Activated CD4-positive, alpha-beta T cell treated with anti-CD3 and anti-CD28 coated beads, Interleukin-2, amount 10 ng/mL, durations not matched to agents 24 days and 14 days (primary cell): ENCODE measurements at regions not wholly inside any gene's neighbourhood (a gene's known extent, or its start where the extent isn't known, plus 50 kb on each side); places are given as distances from the start of the nearest gene placed in this dataset.

Experiments used
- DNase-seq: peaks from one replicate; pipeline ENCODE4 v3.0.0; 2022
- H3K27ac Mint-ChIP-seq: one replicate; pipeline ENCODE4 v1.8.0; 2022; ENCODE audit warnings: mild to moderate bottlenecking, mixed read lengths
- H3K27me3 Mint-ChIP-seq: one replicate; pipeline ENCODE4 v1.8.0; 2022; ENCODE audit warnings: mixed read lengths
- H3K36me3 Mint-ChIP-seq: one replicate; pipeline ENCODE4 v1.8.0; 2022; ENCODE audit warnings: low read depth, mild to moderate bottlenecking, mixed read lengths
- H3K4me1 Mint-ChIP-seq: one replicate; pipeline ENCODE4 v1.8.0; 2021; ENCODE audit warnings: mixed read lengths
- H3K4me3 Mint-ChIP-seq: one replicate; pipeline ENCODE4 v1.8.0; 2022; ENCODE audit warnings: mild to moderate bottlenecking, moderate library complexity, mixed read lengths
- H3K9me3 Mint-ChIP-seq: one replicate; pipeline ENCODE4 v1.8.0; 2021; ENCODE audit warnings: mixed read lengths
- intact Hi-C: fragments of 100-400 bp; cut with micrococcal nuclease; formaldehyde crosslinking; loops from one replicate; pipeline ENCODE4 v1.15.1; 2023

DNA sequence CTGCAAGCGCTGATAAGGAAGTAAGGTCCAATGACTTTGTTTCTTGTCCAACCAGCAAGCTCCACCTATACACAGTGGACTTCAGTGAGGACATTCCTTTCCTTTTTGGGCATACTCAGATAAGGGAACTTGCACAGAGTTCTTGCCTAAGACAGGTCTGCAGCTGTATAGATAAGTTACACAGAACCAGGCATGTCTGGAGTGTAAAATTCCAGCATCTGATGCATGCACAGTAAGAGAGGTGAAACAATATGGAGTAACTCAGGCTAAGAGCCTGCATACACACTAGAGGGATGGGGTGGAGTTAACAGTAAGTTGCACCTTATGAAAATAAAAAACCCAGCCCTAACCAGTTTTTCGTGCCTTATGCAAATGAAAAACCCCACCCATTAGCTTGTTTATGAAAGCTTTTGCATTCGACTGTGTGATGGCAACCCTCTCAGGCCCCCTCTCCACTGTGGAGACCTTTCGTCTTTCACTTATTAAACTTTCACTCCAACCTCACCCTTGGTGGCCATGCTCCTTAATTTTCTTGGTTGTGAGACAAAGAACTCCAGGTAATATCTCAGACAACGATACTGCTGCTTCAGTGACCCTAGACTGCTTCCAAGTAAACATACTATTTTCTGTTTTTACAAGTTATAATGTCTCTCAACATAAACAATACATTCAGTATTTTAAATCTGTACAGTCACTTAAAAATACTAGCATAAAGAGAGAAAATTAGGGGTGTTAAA, 2859.0 kb upstream of the PCDH20 start:
- Mint-ChIP-seq H3K4me3 (no peak overlapping the region), H3K27me3 (no peaks in the 10 kb centered on the region), H3K4me1 (no peaks in the 10 kb centered on the region), H3K36me3 (no peaks in the 10 kb centered on the region), H3K27ac (no peak overlapping the region), H3K9me3 (no peaks in the 10 kb centered on the region)
- DNase-seq = no peak
- intact Hi-C loops = no loop called here

DNA sequence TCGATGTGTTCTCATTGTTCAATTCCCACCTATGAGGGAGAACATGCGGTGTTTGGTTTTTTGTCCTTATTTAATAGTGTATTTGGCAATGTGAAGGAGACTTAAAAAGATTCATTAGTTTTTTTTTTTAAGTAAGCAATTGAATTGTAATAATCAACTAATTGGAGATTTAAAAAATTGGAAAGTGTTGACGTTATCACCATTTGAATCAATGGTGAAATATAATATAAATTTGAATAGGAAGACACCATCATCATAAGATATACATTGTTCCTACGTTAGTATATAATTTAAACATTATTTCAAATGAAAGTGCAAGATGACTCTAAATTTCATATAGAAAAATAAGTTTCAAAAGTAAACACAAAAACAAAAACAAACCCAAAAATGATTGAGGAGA, 2858.1 kb upstream of the PCDH20 start:
- Mint-ChIP-seq H3K36me3 (no peaks in the 10 kb centered on the region), H3K4me1 (no peaks in the 10 kb centered on the region), H3K27ac (no peak overlapping the region), H3K27me3 (no peaks in the 10 kb centered on the region), H3K4me3 (no peak overlapping the region), H3K9me3 (peaks cover 3% of the 10 kb centered on the region)
- no peak for DNase-seq
- intact Hi-C loops = no loop called here

- intact Hi-C loops = no loop called here
- Mint-ChIP-seq H3K36me3 (no peaks in the 10 kb centered on the region), H3K4me3 (no peak overlapping the region), H3K27me3 (no peaks in the 10 kb centered on the region), H3K9me3 (peaks cover 3% of the 10 kb centered on the region), H3K4me1 (no peaks in the 10 kb centered on the region), H3K27ac (no peak overlapping the region)
- DNase-seq = no peak
Measured at GRCh38 chr13:64272681-64273080, 2857.0 kb upstream of the PCDH20 start.

- peaks cover 17% of the 10 kb centered on the region for H3K9me3 Mint-ChIP-seq
- no peak for DNase-seq
- H3K4me3 Mint-ChIP-seq = no peak overlapping the region
- no peak overlapping the region for H3K27ac Mint-ChIP-seq
- H3K4me1 Mint-ChIP-seq = no peaks in the 10 kb centered on the region
- no peaks in the 10 kb centered on the region for H3K36me3 Mint-ChIP-seq
- H3K27me3 Mint-ChIP-seq = no peaks in the 10 kb centered on the region
- intact Hi-C loops = no loop called here
Measured at GRCh38 chr13:64266024-64266423, 2850.4 kb upstream of the PCDH20 start.

DNA sequence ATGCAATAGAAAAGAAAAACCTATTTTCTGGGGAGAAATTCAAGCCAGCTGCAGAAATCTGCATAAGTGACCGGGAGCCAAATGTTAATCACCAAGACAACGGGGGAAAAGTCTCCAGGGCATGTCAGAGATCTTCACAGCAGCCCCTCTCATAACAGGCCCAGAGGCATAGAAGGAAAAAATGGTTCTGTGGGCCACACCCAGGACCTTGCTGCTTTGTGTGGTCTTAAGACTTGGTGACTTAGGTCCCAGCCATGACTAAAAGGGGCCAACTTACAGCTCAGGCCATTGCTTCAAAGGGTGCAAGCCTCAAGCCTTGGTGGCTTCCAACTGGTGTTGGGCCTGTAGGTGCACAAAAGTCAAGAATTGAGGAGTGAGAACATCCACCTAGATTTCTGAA, 2847.6 kb upstream of the PCDH20 start:
- intact Hi-C loops = no loop called here
- no peak for DNase-seq
- no peak overlapping the region for H3K4me3 Mint-ChIP-seq
- H3K36me3 Mint-ChIP-seq = no peaks in the 10 kb centered on the region
- no peaks in the 10 kb centered on the region for H3K27me3 Mint-ChIP-seq
- H3K9me3 Mint-ChIP-seq = peaks cover 18% of the 10 kb centered on the region
- H3K27ac Mint-ChIP-seq = no peak overlapping the region
- no peaks in the 10 kb centered on the region for H3K4me1 Mint-ChIP-seq

DNA sequence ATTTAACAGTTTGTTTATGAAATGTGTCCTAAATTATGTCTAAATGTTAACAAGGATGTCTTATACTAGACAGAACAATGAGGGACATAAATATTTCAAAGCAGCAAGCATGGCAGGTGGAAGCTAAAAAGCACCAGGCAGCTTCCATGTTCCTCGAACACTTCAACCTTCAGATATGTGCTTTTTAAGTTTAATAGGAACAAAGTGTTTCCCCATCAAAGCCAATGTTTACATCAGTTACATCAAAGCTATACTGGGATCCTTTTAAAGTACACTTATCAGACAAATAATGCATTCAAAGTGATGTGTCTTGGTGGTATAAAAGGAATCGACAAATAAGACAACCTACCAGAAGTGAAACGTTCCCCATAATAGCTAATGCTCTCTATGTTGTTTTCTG, 2841.1 kb upstream of the PCDH20 start:
- Mint-ChIP-seq H3K27ac (no peak overlapping the region), H3K36me3 (no peaks in the 10 kb centered on the region), H3K9me3 (peaks cover 9% of the 10 kb centered on the region), H3K27me3 (no peaks in the 10 kb centered on the region), H3K4me1 (no peaks in the 10 kb centered on the region), H3K4me3 (no peak overlapping the region)
- intact Hi-C loops = no loop called here
- DNase-seq = no peak

- intact Hi-C loops = no loop called here
- no peaks in the 10 kb centered on the region for H3K27me3 Mint-ChIP-seq
Measured at GRCh38 chr13:64255988-64256387, 2840.3 kb upstream of the PCDH20 start.

GRCh38 chr13:64248371-64249065, 2832.9 kb upstream of the PCDH20 start:
- Mint-ChIP-seq H3K4me3 (no peak overlapping the region), H3K27me3 (no peaks in the 10 kb centered on the region), H3K36me3 (no peaks in the 10 kb centered on the region), H3K27ac (no peak overlapping the region), H3K4me1 (no peaks in the 10 kb centered on the region), H3K9me3 (peaks cover 14% of the 10 kb centered on the region)
- intact Hi-C loops = no loop called here
- no peak for DNase-seq

More at GRCh38 chr13:64255988-64256387, 2840.3 kb upstream of the PCDH20 start:
- Mint-ChIP-seq H3K4me3 (no peak overlapping the region), H3K9me3 (peaks cover 9% of the 10 kb centered on the region), H3K4me1 (no peaks in the 10 kb centered on the region), H3K36me3 (no peaks in the 10 kb centered on the region), H3K27ac (no peak overlapping the region)
- DNase-seq = no peak

DNA sequence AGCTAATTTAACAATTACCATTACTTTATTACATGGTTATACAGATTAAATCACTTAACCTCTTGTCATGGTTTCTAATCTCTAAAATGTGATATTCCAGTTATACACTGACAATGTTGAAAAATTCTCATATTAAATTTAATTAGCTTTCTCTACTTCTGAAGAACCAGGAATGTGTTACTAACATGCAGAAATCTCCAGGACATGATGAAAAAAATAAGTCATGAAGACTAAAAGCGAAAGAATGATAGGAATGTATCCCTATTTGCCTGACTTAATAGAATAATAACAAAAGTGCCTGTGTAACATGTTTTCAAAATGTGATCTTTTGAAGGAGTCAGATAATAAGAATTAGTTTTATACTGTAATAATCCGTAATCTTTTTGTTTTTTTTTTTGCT, 2823.7 kb upstream of the PCDH20 start:
- no peak for DNase-seq
- no peaks in the 10 kb centered on the region for H3K4me1 Mint-ChIP-seq
- H3K9me3 Mint-ChIP-seq = peaks cover 4% of the 10 kb centered on the region
- H3K27me3 Mint-ChIP-seq = no peaks in the 10 kb centered on the region
- no peak overlapping the region for H3K4me3 Mint-ChIP-seq
- no peak overlapping the region for H3K27ac Mint-ChIP-seq
- intact Hi-C loops = no loop called here
- H3K36me3 Mint-ChIP-seq = no peaks in the 10 kb centered on the region

- Mint-ChIP-seq H3K27ac (no peak overlapping the region), H3K27me3 (no peaks in the 10 kb centered on the region), H3K4me1 (no peaks in the 10 kb centered on the region), H3K36me3 (no peaks in the 10 kb centered on the region), H3K4me3 (no peak overlapping the region), H3K9me3 (no peaks in the 10 kb centered on the region)
- no peak for DNase-seq
- intact Hi-C loops = no loop called here
Measured at GRCh38 chr13:64234255-64234654, 2818.6 kb upstream of the PCDH20 start.

DNA sequence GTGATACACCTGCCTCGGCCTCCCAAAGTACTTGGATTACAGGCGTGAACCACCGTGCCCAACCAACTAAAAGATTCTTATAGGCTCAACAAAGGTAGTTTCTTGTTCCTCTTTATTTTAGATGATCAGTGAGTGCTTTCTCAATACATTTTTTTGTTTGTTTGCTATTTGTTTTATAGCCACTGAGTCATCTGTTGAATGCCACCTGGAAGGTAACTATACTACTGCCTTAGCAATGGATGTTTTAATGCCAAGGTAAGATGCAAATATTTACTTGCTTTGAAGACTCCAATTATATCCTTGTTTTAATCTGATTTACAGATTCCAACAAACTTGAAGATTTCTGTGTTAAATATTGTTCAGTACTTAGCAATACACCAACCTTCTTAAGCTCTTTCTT, 2807.4 kb upstream of the PCDH20 start:
- H3K27me3 Mint-ChIP-seq = no peaks in the 10 kb centered on the region
- no peak overlapping the region for H3K4me3 Mint-ChIP-seq
- no peak overlapping the region for H3K27ac Mint-ChIP-seq
- no peaks in the 10 kb centered on the region for H3K4me1 Mint-ChIP-seq
- intact Hi-C loops = no loop called here
- DNase-seq = no peak
- no peaks in the 10 kb centered on the region for H3K36me3 Mint-ChIP-seq
- peaks cover 3% of the 10 kb centered on the region for H3K9me3 Mint-ChIP-seq

- no peak for DNase-seq
- Mint-ChIP-seq H3K4me3 (no peak overlapping the region), H3K27me3 (no peaks in the 10 kb centered on the region), H3K9me3 (peaks cover 10% of the 10 kb centered on the region), H3K36me3 (no peaks in the 10 kb centered on the region), H3K27ac (no peak overlapping the region), H3K4me1 (no peaks in the 10 kb centered on the region)
- intact Hi-C loops = no loop called here
Measured at GRCh38 chr13:64206430-64207225, 2791.0 kb upstream of the PCDH20 start.

GRCh38 chr13:64202517-64202916, 2786.9 kb upstream of the PCDH20 start:
- Mint-ChIP-seq H3K9me3 (peaks cover 7% of the 10 kb centered on the region), H3K27me3 (no peaks in the 10 kb centered on the region), H3K4me3 (no peak overlapping the region), H3K27ac (no peak overlapping the region), H3K4me1 (no peaks in the 10 kb centered on the region), H3K36me3 (no peaks in the 10 kb centered on the region)
- no peak for DNase-seq
- intact Hi-C loops = no loop called here

DNA sequence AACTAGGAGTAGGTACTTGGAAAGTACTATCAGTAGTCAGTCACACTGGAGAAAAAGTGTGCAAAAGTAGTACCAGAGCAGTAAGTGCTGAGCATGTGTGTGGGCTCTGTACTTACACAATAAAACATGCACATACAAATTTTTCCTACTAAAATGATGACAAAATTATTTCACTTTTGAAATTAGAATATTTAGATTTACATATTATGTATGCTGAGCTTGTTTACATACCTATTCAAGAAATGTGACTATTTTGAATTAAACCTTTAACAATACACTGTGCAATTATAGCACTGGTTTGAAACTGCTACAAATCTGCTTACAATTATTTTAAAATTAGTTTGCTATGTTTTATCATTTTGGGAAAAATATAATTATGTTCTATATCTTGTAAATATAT, 2781.6 kb upstream of the PCDH20 start:
- Mint-ChIP-seq H3K4me1 (no peaks in the 10 kb centered on the region), H3K36me3 (no peaks in the 10 kb centered on the region), H3K27ac (no peak overlapping the region), H3K9me3 (peaks cover 4% of the 10 kb centered on the region), H3K27me3 (no peaks in the 10 kb centered on the region), H3K4me3 (no peak overlapping the region)
- DNase-seq = no peak
- intact Hi-C loops = no loop called here
